ENCODE measurements at regions not wholly inside any gene's neighbourhood (a gene's known extent, or its start where the extent isn't known, plus 50 kb on each side); places are given as distances from the start of the nearest gene placed in this dataset.

GRCh38 chr6:22141241-22141745, 155.5 kb downstream of the PRL start:
- H3K27me3 ChIP-seq, result no peaks in the 10 kb centered on the region
- no peak for TF ChIP-seq Cebpa-rat (IDR thresholded peaks at IDR 0.05)
- peaks cover 15% of the 10 kb centered on the region for H3K4me1 ChIP-seq
- no peak overlapping the region for H3K27ac ChIP-seq
- no peak overlapping the region for H3K4me2 ChIP-seq
- H3K9me3 ChIP-seq, result no peaks in the 10 kb centered on the region
- no peak overlapping the region for H3K9ac ChIP-seq
- peaks cover 45% of the 10 kb centered on the region for H3K36me3 ChIP-seq
- H3K4me3 ChIP-seq, result no peak overlapping the region
- H4K20me1 ChIP-seq, result no peaks in the 10 kb centered on the region

GRCh38 chr6:22142856-22143255, 154.0 kb downstream of the PRL start:
- H3K4me3 ChIP-seq, result no peak overlapping the region
- no peak overlapping the region for H3K4me2 ChIP-seq
- no peaks in the 10 kb centered on the region for H3K9me3 ChIP-seq
- H3K36me3 ChIP-seq, result peaks cover 33% of the 10 kb centered on the region
- H4K20me1 ChIP-seq, result no peaks in the 10 kb centered on the region
- H3K27me3 ChIP-seq, result no peaks in the 10 kb centered on the region
- TF ChIP-seq Cebpa-rat (IDR thresholded peaks at IDR 0.05), result no peak
- H3K9ac ChIP-seq, result no peak overlapping the region
- peaks cover 30% of the 10 kb centered on the region for H3K4me1 ChIP-seq
- H3K27ac ChIP-seq, result no peak overlapping the region

- Histone ChIP-seq H3K36me3 (peaks cover 19% of the 10 kb centered on the region), H3K9me3 (no peaks in the 10 kb centered on the region), H3K9ac (no peak overlapping the region), H3K27me3 (no peaks in the 10 kb centered on the region), H3K4me3 (no peak overlapping the region), H3K27ac (no peak overlapping the region), H3K4me2 (peak overlapping the region; percentile 58; the same call in 1 of the 2 replicates), H4K20me1 (peaks cover 9% of the 10 kb centered on the region; the same call in 1 of the 2 replicates), H3K4me1 (peaks cover 56% of the 10 kb centered on the region)
- no peak for TF ChIP-seq Cebpa-rat (IDR thresholded peaks at IDR 0.05)
Measured at GRCh38 chr6:22145376-22145775, 151.5 kb downstream of the PRL start.

- Histone ChIP-seq H3K4me1 (peaks cover 62% of the 10 kb centered on the region), H3K27me3 (no peaks in the 10 kb centered on the region), H3K36me3 (peaks cover 12% of the 10 kb centered on the region), H3K9me3 (no peaks in the 10 kb centered on the region), H3K27ac (no peak overlapping the region; the same call in 1 of the 2 replicates), H4K20me1 (peaks cover 9% of the 10 kb centered on the region; the same call in 1 of the 2 replicates), H3K9ac (no peak overlapping the region), H3K4me3 (no peak overlapping the region), H3K4me2 (peak overlapping the region; percentile 58)
- TF ChIP-seq Cebpa-rat (IDR thresholded peaks at IDR 0.05), result no peak
Measured at GRCh38 chr6:22145823-22146677, 150.8 kb downstream of the PRL start.

GRCh38 chr6:22146678-22146930, 150.2 kb downstream of the PRL start:
- no peak for TF ChIP-seq Cebpa-rat (IDR thresholded peaks at IDR 0.05)
- Histone ChIP-seq H3K4me1 (peaks cover 65% of the 10 kb centered on the region), H4K20me1 (peaks cover 9% of the 10 kb centered on the region; the same call in 1 of the 2 replicates), H3K27ac (0 out of 2 replicates have a peak overlapping the region, but pooled peaks have one; percentile 28), H3K4me2 (peak overlapping the region; percentile 58), H3K36me3 (peaks cover 7% of the 10 kb centered on the region), H3K9ac (no peak overlapping the region), H3K4me3 (no peak overlapping the region), H3K9me3 (no peaks in the 10 kb centered on the region), H3K27me3 (no peaks in the 10 kb centered on the region)

GRCh38 chr6:22146931-22147701, 149.7 kb downstream of the PRL start:
- H3K27me3 ChIP-seq, result no peaks in the 10 kb centered on the region
- peak overlapping the region; percentile 59; the same call in 1 of the 2 replicates for H3K27ac ChIP-seq
- peaks cover 5% of the 10 kb centered on the region; the same call in 1 of the 2 replicates for H3K36me3 ChIP-seq
- H3K9ac ChIP-seq, result no peak overlapping the region; the same call in 1 of the 2 replicates
- peaks cover 67% of the 10 kb centered on the region for H3K4me1 ChIP-seq
- no peaks in the 10 kb centered on the region for H3K9me3 ChIP-seq
- no peak overlapping the region for H3K4me3 ChIP-seq
- peak overlapping the region; percentile 58 for H3K4me2 ChIP-seq
- H4K20me1 ChIP-seq, result peaks cover 9% of the 10 kb centered on the region; the same call in 1 of the 2 replicates
- TF ChIP-seq Cebpa-rat (IDR thresholded peaks at IDR 0.05), result no peak

GRCh38 chr6:22147921-22148776, 148.7 kb downstream of the PRL start:
- Histone ChIP-seq H3K9me3 (no peaks in the 10 kb centered on the region), H3K27me3 (no peaks in the 10 kb centered on the region), H3K27ac (peak overlapping the region; percentile 59), H3K4me2 (peak overlapping the region; percentile 58), H3K9ac (peak overlapping the region; percentile 21; the same call in 1 of the 2 replicates), H3K36me3 (peaks cover under 1% of the 10 kb centered on the region; the same call in 1 of the 2 replicates), H4K20me1 (peaks cover 9% of the 10 kb centered on the region; the same call in 1 of the 2 replicates), H3K4me1 (peaks cover 77% of the 10 kb centered on the region), H3K4me3 (no peak overlapping the region)
- no peak for TF ChIP-seq Cebpa-rat (IDR thresholded peaks at IDR 0.05)

GRCh38 chr6:22149096-22149495, 147.7 kb downstream of the PRL start:
- TF ChIP-seq Cebpa-rat (IDR thresholded peaks at IDR 0.05), result no peak
- peaks cover 87% of the 10 kb centered on the region for H3K4me1 ChIP-seq
- H3K4me3 ChIP-seq, result no peak overlapping the region

More at GRCh38 chr6:22149096-22149495, 147.7 kb downstream of the PRL start:
- Histone ChIP-seq H3K4me2 (peak overlapping the region; percentile 58; the same call in 1 of the 2 replicates), H3K27me3 (no peaks in the 10 kb centered on the region), H3K9me3 (no peaks in the 10 kb centered on the region), H3K9ac (no peak overlapping the region), H4K20me1 (peaks cover 9% of the 10 kb centered on the region; the same call in 1 of the 2 replicates), H3K36me3 (no peaks in the 10 kb centered on the region; the same call in 1 of the 2 replicates), H3K27ac (peak overlapping the region; percentile 57; the same call in 1 of the 2 replicates)

Data from BLaER1 (cell line).